Cardiac fibroblast (primary cell): ENCODE measurements at regions not wholly inside any gene's neighbourhood (a gene's known extent, or its start where the extent isn't known, plus 50 kb on each side); places are given as distances from the start of the nearest gene placed in this dataset.
A peak's percentile ranks its signal among the peaks of the same experiment; 100 is the strongest.
"Not testable (repeated sequence)": the region's sequence is repeated elsewhere in the genome, so short reads cannot be mapped to it uniquely, and the experiment has no call there.

Source experiments
- DNase-seq, 2 donors: peaks; one replicate each; pipeline versions ENCODE4 v3.0.0 to v3.0.0-alpha.2; 2010; ENCODE audit warnings: low read depth in 2 of 2
- H3K4me3 ChIP-seq, 2 donors: replicated peaks in 1 of 2; 1 replicate in 1 of 2; 2 replicates in 1 of 2; pipeline ENCODE4 v1.5.1; 2011; ENCODE audit warnings: low read depth in 2 of 2, low read length in 2 of 2, mild to moderate bottlenecking in 2 of 2, moderate library complexity in 1 of 2
- TF ChIP-seq, protein P1 (sequence below): IDR thresholded peaks from one replicate; pipeline ENCODE4 v1.5.1; 2011; ENCODE audit warnings: low read depth, mild to moderate bottlenecking, low read length, inconsistent platforms

DNA sequence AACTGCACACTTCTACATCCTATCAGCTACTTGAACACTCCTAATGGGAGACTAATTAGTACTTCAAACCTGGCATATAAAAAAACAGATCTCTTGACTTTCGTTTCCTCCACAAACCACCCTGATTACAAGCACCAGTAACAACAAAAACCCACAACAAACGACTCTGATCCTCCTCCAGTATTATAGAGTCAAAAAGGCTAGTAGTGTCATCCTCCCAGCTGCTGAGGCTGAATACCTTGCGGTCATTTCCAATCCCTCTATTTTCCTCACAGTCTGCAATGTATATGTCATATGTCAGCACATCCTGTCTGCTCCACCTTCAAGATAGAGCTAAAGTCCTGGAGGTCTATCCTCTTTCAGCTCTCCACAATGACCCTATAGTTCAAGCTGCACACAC, 688.9 kb upstream of the RAG2 start:
- TF ChIP-seq, protein P1, sequence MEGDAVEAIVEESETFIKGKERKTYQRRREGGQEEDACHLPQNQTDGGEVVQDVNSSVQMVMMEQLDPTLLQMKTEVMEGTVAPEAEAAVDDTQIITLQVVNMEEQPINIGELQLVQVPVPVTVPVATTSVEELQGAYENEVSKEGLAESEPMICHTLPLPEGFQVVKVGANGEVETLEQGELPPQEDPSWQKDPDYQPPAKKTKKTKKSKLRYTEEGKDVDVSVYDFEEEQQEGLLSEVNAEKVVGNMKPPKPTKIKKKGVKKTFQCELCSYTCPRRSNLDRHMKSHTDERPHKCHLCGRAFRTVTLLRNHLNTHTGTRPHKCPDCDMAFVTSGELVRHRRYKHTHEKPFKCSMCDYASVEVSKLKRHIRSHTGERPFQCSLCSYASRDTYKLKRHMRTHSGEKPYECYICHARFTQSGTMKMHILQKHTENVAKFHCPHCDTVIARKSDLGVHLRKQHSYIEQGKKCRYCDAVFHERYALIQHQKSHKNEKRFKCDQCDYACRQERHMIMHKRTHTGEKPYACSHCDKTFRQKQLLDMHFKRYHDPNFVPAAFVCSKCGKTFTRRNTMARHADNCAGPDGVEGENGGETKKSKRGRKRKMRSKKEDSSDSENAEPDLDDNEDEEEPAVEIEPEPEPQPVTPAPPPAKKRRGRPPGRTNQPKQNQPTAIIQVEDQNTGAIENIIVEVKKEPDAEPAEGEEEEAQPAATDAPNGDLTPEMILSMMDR: no peak

DNA sequence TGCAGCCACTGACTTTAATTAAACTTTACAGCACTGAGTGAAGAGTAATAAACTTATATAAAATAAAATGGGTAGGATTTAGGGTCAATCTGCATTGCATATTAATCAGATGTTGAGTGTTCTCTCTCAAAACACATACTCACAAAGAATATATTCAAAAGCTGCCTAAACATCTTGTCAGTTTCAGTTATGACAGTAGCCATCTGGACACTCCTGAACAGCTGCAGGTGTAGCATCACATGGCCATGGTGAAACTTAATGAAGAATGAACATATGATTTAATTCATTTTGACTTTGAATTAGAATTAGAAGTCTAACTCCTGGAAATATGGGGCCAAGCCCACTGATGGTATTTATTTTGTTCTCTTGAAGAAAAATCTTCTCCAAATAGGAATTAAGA, 684.3 kb upstream of the RAG2 start:
- TF ChIP-seq, protein P1: no peak
- DNase-seq: no peak
- no peak overlapping the region for H3K4me3 ChIP-seq

More for the DNA sequence above, 688.9 kb upstream of the RAG2 start:
- no peak for DNase-seq
- H3K4me3 ChIP-seq: no peak overlapping the region

DNA sequence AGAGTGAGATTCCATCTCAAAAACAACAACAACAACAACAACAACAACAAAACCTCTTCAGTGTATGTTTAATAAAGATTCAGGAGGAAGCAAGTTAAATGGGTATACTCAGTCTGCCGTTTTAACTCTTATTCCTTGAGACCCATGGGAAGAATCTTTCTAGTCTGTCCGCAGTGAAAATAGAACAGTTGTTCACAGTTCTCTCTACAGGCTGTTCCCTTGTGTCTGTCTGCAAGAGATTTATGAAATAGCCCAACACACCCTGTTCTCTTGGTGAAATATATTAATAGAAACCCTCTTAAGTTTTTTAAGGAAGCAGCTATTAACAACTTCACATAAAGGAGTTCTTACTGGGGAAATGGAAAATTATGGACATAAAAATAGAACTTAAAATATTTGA, 682.2 kb upstream of the RAG2 start:
- no peak for DNase-seq
- TF ChIP-seq, protein P1: no peak
- H3K4me3 ChIP-seq: no peak overlapping the region

DNA sequence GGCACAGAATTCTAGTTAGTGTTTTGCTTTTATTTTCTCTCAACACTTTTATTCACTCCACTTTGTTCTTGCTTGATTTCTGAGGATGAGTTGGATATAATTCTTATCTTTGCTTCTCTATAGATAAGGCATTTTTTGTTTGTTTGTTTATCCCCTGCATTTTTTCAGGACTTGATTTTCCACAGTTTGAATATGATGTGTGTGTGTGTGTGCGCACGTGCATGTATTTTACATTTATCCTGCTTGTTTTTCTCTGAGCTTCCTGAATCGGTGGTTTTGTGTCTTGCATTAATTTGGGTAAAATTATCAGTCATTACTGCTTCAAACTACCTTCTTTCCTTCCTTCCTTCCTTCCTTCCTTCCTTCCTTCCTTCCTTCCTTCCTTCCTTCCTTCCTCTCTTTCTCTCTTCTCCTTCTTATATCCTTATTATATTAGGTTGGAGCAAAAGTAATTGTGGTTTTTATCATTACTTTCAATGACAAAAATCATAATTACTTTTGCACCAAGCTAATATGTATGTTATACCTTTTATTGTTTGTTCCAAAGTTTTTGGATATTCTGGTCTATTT, 679.9 kb upstream of the RAG2 start:
- TF ChIP-seq, protein P1: no peak
- no peak overlapping the region for H3K4me3 ChIP-seq
- DNase-seq: no peak

DNA sequence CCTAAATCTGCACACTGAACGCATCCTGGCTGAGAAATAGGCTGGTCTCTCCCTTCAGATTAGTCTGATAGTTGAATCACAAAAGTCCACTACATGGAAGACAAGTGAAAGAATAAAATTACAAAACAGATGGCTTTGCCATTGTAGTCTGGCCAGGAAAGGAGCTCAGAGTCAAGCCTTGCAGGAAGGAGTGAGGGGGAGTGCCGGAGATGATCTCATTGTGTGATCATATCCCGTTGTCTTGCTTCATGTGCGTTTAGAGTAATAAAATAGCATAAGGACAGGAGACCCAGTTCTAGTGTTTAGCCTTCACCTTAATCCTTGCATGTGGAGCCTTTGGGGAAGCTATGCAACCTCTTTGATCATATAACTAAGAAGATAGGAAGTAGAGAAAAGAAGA, 666.7 kb upstream of the RAG2 start:
- no peak overlapping the region for H3K4me3 ChIP-seq
- TF ChIP-seq, protein P1: no peak
- DNase-seq: peak; percentile 9 to 68

DNA sequence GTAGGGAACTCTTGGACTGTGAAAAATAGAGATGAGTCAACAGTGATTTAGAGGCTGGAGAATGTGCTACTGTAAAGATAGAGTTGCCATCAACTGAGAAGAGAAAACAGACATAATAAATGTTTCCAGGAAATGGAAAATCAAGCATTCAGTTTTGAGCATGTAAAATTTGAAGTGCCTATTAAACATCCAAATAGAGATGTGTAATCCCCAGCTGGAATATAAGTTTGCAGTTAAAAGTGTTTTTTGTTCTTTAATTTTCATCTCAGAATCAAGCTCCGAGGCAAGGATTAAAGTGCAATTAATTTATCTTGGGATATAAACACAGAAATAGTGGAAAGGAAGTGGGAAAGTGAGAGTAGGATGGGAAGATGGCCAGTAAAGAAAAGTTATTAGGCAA, 666.0 kb upstream of the RAG2 start:
- H3K4me3 ChIP-seq: no peak overlapping the region
- DNase-seq: peak in 1 of 2 donors; percentile 14
- TF ChIP-seq, protein P1: no peak

DNA sequence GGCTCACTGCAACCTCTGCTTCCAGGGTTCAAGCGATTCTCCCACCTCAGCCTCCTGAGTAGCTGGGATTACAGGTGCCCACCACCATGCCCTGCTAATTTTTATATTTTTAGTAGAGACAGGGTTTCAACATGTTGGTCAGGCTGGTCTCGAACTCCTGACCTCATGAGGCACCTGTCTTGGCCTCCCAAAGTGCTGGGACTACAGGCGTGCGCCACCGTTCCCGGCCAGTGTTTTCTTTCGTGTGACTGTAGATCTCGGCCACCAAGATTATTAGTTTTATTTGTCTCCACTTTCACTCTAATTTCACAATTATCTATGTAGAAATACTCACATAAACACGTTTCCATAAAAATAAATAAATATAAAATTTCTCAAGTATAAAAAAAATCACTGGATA, 665.4 kb upstream of the RAG2 start:
- DNase-seq: not testable (repeated sequence)

More for the DNA sequence above, 665.4 kb upstream of the RAG2 start:
- not testable (repeated sequence) for H3K4me3 ChIP-seq
